ENCODE measurements at regions not wholly inside any gene's neighbourhood (a gene's known extent, or its start where the extent isn't known, plus 50 kb on each side); places are given as distances from the start of the nearest gene placed in this dataset.

- no peak for ATAC-seq
- 85% methylated on average over 1 of the region's 1 CpG; no CpG with 5 or more reads in 1 of the 2 donors for WGBS, 2 donors (ENCODE audit: low coverage in 1 of 2)
- no peaks in the 10 kb centered on the region for H3K36me3 ChIP-seq
Observed at GRCh38 chr12:91418221-91419090, 235.8 kb upstream of the DCN start.

GRCh38 chr12:91417650-91418049 lies 235.0 kb upstream of the DCN start:
- no peak overlapping the region for H3K4me3 ChIP-seq
- TF ChIP-seq POLR2AphosphoS5 (IDR thresholded peaks at IDR 0.05) = no peak
- TF ChIP-seq EP300 (IDR thresholded peaks at IDR 0.05) = no peak
- TF ChIP-seq POLR2A (IDR thresholded peaks at IDR 0.05) = no peak
- no peak for TF ChIP-seq CTCF (IDR thresholded peaks at IDR 0.05)
- ATAC-seq = no peak
- no peaks in the 10 kb centered on the region for H3K9me3 ChIP-seq
- 59 to 82% methylated on average over 2 to 3 of the region's 3 CpGs for WGBS, 2 donors (ENCODE audit: low coverage in 1 of 2)
- no peaks in the 10 kb centered on the region for H3K27me3 ChIP-seq
- no peaks in the 10 kb centered on the region for H3K4me1 ChIP-seq
- no peak overlapping the region for H3K27ac ChIP-seq
- H3K36me3 ChIP-seq = no peaks in the 10 kb centered on the region

More at GRCh38 chr12:91418221-91419090, 235.8 kb upstream of the DCN start:
- Histone ChIP-seq H3K9me3 (no peaks in the 10 kb centered on the region), H3K27me3 (no peaks in the 10 kb centered on the region), H3K4me3 (no peak overlapping the region), H3K4me1 (peaks cover 0 to 7% (median 0%) of the 10 kb centered on the region in 3 donors), H3K27ac (no peak overlapping the region)
- no peak for TF ChIP-seq POLR2AphosphoS5 (IDR thresholded peaks at IDR 0.05)
- no peak for TF ChIP-seq CTCF (IDR thresholded peaks at IDR 0.05)
- no peak for TF ChIP-seq POLR2A (IDR thresholded peaks at IDR 0.05)
- no peak for TF ChIP-seq EP300 (IDR thresholded peaks at IDR 0.05)

- Histone ChIP-seq H3K27ac (no peak overlapping the region), H3K36me3 (no peaks in the 10 kb centered on the region), H3K4me1 (no peaks in the 10 kb centered on the region), H3K4me3 (no peak overlapping the region), H3K27me3 (no peaks in the 10 kb centered on the region), H3K9me3 (no peaks in the 10 kb centered on the region)
- no peak for ATAC-seq
- TF ChIP-seq EP300 (IDR thresholded peaks at IDR 0.05) = no peak
- no peak for TF ChIP-seq POLR2A (IDR thresholded peaks at IDR 0.05)
- no peak for TF ChIP-seq CTCF (IDR thresholded peaks at IDR 0.05)
- TF ChIP-seq POLR2AphosphoS5 (IDR thresholded peaks at IDR 0.05) = no peak
Observed at GRCh38 chr12:91414636-91415035, 232.0 kb upstream of the DCN start.

GRCh38 chr12:91413581-91414546 lies 231.2 kb upstream of the DCN start:
- H3K36me3 ChIP-seq = no peaks in the 10 kb centered on the region
- H3K27me3 ChIP-seq = no peaks in the 10 kb centered on the region
- H3K9me3 ChIP-seq = no peaks in the 10 kb centered on the region
- no peaks in the 10 kb centered on the region for H3K4me1 ChIP-seq
- ATAC-seq = no peak
- no peak overlapping the region for H3K4me3 ChIP-seq
- 63 to 76% methylated on average over 6 of the region's 6 CpGs for WGBS, 2 donors (ENCODE audit: low coverage in 1 of 2)
- no peak overlapping the region for H3K27ac ChIP-seq
- no peak for TF ChIP-seq POLR2AphosphoS5 (IDR thresholded peaks at IDR 0.05)
- no peak for TF ChIP-seq CTCF (IDR thresholded peaks at IDR 0.05)
- no peak for TF ChIP-seq EP300 (IDR thresholded peaks at IDR 0.05)
- no peak for TF ChIP-seq POLR2A (IDR thresholded peaks at IDR 0.05)
